Mucosa of rectum (tissue), 2 donors: ENCODE measurements at regions not wholly inside any gene's neighbourhood (a gene's known extent, or its start where the extent isn't known, plus 50 kb on each side); places are given as distances from the start of the nearest gene placed in this dataset.

ENCODE experiments used
- H3K27ac ChIP-seq, 2 donors: one replicate each; pipeline ENCODE4 v1.7.0; 2013; ENCODE audit warnings: inconsistent platforms in 2 of 2, low read depth in 2 of 2, low read length in 2 of 2
- H3K27me3 ChIP-seq, 2 donors: one replicate each; pipeline ENCODE4 v1.7.0; 2013; ENCODE audit warnings: low read length in 2 of 2; ENCODE audit not compliant: control insufficient read depth in 2 of 2, insufficient read depth in 2 of 2
- H3K36me3 ChIP-seq, 2 donors: one replicate each; pipeline ENCODE4 v1.7.0; 2013; ENCODE audit warnings: low read length in 2 of 2; ENCODE audit not compliant: control insufficient read depth in 2 of 2, insufficient read depth in 2 of 2
- H3K4me1 ChIP-seq, 2 donors: one replicate each; pipeline ENCODE4 v1.7.0; 2013; ENCODE audit warnings: low read length in 2 of 2, mild to moderate bottlenecking in 1 of 2; ENCODE audit not compliant: control insufficient read depth in 2 of 2, insufficient read depth in 2 of 2
- H3K4me3 ChIP-seq, 2 donors: one replicate each; pipeline ENCODE4 v1.7.0; 2013; ENCODE audit warnings: low read length in 2 of 2
- H3K9ac ChIP-seq, 2 donors: one replicate each; pipeline ENCODE4 v1.7.0; 2013; ENCODE audit warnings: low read length in 2 of 2, low read depth in 1 of 2, mild to moderate bottlenecking in 1 of 2
- H3K9me3 ChIP-seq, 2 donors: one replicate each; pipeline ENCODE4 v1.7.0; 2013; ENCODE audit warnings: low read length in 2 of 2; ENCODE audit not compliant: control insufficient read depth in 2 of 2
- donor health status: healthy.
- donor health status: Normal muscosa, but diverticular disease.

GRCh38 chr18:51726614-51727013 is 529.1 kb upstream of the MEX3C start:
- Histone ChIP-seq H3K27ac (no peak overlapping the region), H3K9me3 (no peaks in the 10 kb centered on the region), H3K27me3 (no peaks in the 10 kb centered on the region), H3K4me1 (no peaks in the 10 kb centered on the region), H3K9ac (no peak overlapping the region), H3K36me3 (no peaks in the 10 kb centered on the region), H3K4me3 (no peak overlapping the region)

- Histone ChIP-seq H3K9ac (no peak overlapping the region), H3K36me3 (no peaks in the 10 kb centered on the region), H3K4me3 (no peak overlapping the region), H3K4me1 (no peaks in the 10 kb centered on the region), H3K27me3 (no peaks in the 10 kb centered on the region), H3K27ac (no peak overlapping the region), H3K9me3 (no peaks in the 10 kb centered on the region)
Observed at GRCh38 chr18:51727780-51728179, 530.3 kb upstream of the MEX3C start.

DNA sequence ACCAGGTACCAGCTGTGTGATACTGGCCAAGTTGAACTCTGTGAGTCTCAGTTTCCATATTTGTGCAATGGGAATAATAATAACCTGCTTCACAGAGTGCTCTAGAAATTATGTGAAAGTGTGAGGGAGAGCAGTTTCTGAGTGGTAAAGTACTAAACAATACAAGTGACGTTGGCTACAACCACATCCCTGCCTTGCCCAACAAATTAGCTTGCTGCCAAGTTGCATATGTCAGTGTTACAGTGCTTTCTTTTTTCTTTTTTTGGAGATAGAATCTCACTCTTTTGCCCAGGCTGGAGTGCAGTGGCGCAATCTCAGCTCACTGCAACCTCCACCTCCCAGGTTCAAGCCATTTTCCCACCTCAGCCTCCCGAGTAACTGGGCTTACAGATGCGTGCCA is 533.6 kb upstream of the MEX3C start:
- Histone ChIP-seq H3K27me3 (no peaks in the 10 kb centered on the region), H3K27ac (no peak overlapping the region), H3K36me3 (no peaks in the 10 kb centered on the region), H3K4me1 (no peaks in the 10 kb centered on the region), H3K9me3 (no peaks in the 10 kb centered on the region), H3K9ac (no peak overlapping the region), H3K4me3 (no peak overlapping the region)

- Histone ChIP-seq H3K27me3 (no peaks in the 10 kb centered on the region), H3K36me3 (no peaks in the 10 kb centered on the region), H3K4me1 (no peaks in the 10 kb centered on the region), H3K27ac (no peak overlapping the region), H3K9me3 (no peaks in the 10 kb centered on the region), H3K4me3 (no peak overlapping the region), H3K9ac (no peak overlapping the region)
Observed at GRCh38 chr18:51734576-51734975, 537.1 kb upstream of the MEX3C start.

GRCh38 chr18:51739044-51739666 is 541.7 kb upstream of the MEX3C start:
- no peak overlapping the region for H3K4me3 ChIP-seq
- H3K27me3 ChIP-seq = no peaks in the 10 kb centered on the region
- H3K9me3 ChIP-seq = no peaks in the 10 kb centered on the region
- no peak overlapping the region for H3K9ac ChIP-seq
- H3K4me1 ChIP-seq = no peaks in the 10 kb centered on the region
- no peak overlapping the region for H3K27ac ChIP-seq
- H3K36me3 ChIP-seq = no peaks in the 10 kb centered on the region

GRCh38 chr18:51751901-51752300 is 554.4 kb upstream of the MEX3C start:
- H3K36me3 ChIP-seq = no peaks in the 10 kb centered on the region
- H3K9ac ChIP-seq = no peak overlapping the region
- no peak overlapping the region for H3K27ac ChIP-seq
- H3K4me1 ChIP-seq = no peaks in the 10 kb centered on the region
- no peaks in the 10 kb centered on the region for H3K9me3 ChIP-seq
- no peak overlapping the region for H3K4me3 ChIP-seq
- H3K27me3 ChIP-seq = no peaks in the 10 kb centered on the region

DNA sequence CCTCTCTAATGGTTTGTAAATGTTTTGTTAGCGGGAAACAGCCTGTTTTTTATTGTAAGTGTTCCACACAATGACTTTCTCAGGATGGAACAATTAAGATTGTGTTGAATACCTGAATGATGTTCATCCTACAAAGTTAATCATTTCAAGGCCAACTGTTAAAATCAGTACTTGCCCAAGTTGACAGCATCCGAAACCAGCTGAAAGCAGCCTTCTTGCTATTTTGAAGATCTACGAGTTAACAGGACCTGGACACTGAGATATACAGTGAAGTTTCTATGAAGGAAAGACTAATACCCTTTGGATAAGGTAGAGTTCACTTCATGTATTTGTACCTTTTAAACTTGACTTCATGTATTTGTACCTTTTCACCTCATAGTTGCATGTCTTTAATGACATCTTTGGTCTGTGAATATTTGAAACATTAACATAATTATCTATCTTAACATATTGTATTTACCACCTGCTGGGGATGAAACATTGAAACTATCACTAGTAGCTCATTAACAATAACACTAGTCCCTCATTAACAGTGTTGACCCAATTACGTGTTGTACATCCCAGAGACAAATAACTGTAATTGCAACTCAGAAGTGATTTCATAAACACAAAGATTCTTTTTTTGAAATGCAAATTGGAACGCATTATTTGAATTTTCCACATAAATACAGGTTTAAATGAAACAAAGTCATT is 556.0 kb upstream of the MEX3C start:
- Histone ChIP-seq H3K27ac (no peak overlapping the region), H3K9ac (no peak overlapping the region), H3K9me3 (no peaks in the 10 kb centered on the region), H3K4me1 (no peaks in the 10 kb centered on the region), H3K36me3 (no peaks in the 10 kb centered on the region), H3K4me3 (no peak overlapping the region), H3K27me3 (no peaks in the 10 kb centered on the region)

GRCh38 chr18:51754566-51754965 is 557.1 kb upstream of the MEX3C start:
- Histone ChIP-seq H3K4me1 (no peaks in the 10 kb centered on the region), H3K9ac (no peak overlapping the region), H3K36me3 (no peaks in the 10 kb centered on the region), H3K27ac (no peak overlapping the region), H3K27me3 (no peaks in the 10 kb centered on the region), H3K9me3 (no peaks in the 10 kb centered on the region), H3K4me3 (no peak overlapping the region)

- Histone ChIP-seq H3K4me3 (no peak overlapping the region), H3K9me3 (no peaks in the 10 kb centered on the region), H3K9ac (no peak overlapping the region), H3K27ac (no peak overlapping the region), H3K4me1 (no peaks in the 10 kb centered on the region), H3K36me3 (no peaks in the 10 kb centered on the region), H3K27me3 (no peaks in the 10 kb centered on the region)
Observed at GRCh38 chr18:51757255-51757924, 559.9 kb upstream of the MEX3C start.

DNA sequence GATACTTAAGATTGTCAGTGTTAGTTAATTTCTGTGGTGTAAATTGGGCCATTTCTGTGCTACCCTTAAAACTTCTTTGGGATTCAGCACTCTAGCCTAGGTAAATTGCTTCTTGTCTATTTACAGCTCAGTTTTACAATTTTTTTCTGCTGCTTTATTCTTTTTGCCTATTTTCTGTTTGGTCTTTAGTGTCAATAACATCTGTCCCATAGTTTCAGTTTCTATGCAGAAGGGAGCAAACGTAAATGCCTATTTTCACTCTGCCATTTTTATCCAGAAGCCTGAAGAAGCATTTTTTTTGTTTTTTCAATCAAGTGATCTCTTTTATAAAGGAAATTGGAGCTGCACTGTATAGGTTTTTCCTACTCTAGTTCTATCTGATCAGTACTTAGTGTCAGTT is 564.9 kb upstream of the MEX3C start:
- no peaks in the 10 kb centered on the region for H3K4me1 ChIP-seq
- H3K27ac ChIP-seq = no peak overlapping the region
- no peaks in the 10 kb centered on the region for H3K9me3 ChIP-seq
- H3K4me3 ChIP-seq = no peak overlapping the region
- no peaks in the 10 kb centered on the region for H3K27me3 ChIP-seq
- no peaks in the 10 kb centered on the region for H3K36me3 ChIP-seq
- H3K9ac ChIP-seq = no peak overlapping the region
